RPMI8226 (cell line): ENCODE measurements at regions not wholly inside any gene's neighbourhood (a gene's known extent, or its start where the extent isn't known, plus 50 kb on each side); places are given as distances from the start of the nearest gene placed in this dataset.

Experiments used
- DNase-seq: peaks from one replicate; pipeline ENCODE4 v3.0.0-alpha.2; 2015

- no peak for DNase-seq
Observed at GRCh38 chr10:117934477-117934876, 112.3 kb downstream of the RAB11FIP2 start.

- no peak for DNase-seq
Observed at GRCh38 chr10:117936141-117936540, 110.6 kb downstream of the RAB11FIP2 start.

- DNase-seq, result no peak
Observed at GRCh38 chr10:117936566-117936965, 110.2 kb downstream of the RAB11FIP2 start.

- no peak for DNase-seq
Observed at GRCh38 chr10:117936976-117937375, 109.8 kb downstream of the RAB11FIP2 start.

GRCh38 chr10:117938104-117938503 is 108.6 kb downstream of the RAB11FIP2 start:
- no peak for DNase-seq

- DNase-seq, result no peak
Observed at GRCh38 chr10:117942226-117942625, 104.5 kb downstream of the RAB11FIP2 start.

- DNase-seq, result no peak
Observed at GRCh38 chr10:117944676-117945447, 101.9 kb downstream of the RAB11FIP2 start.

GRCh38 chr10:117945651-117946050 is 101.1 kb downstream of the RAB11FIP2 start:
- no peak for DNase-seq

GRCh38 chr10:117946525-117947070 is 100.1 kb downstream of the RAB11FIP2 start:
- peak; percentile 51 for DNase-seq

GRCh38 chr10:117948493-117948892 is 98.2 kb downstream of the RAB11FIP2 start:
- no peak for DNase-seq

- DNase-seq, result no peak
Observed at GRCh38 chr10:117950408-117950807, 96.3 kb downstream of the RAB11FIP2 start.
